Neural progenitor cell (in vitro differentiated cells): ENCODE measurements at regions not wholly inside any gene's neighbourhood (a gene's known extent, or its start where the extent isn't known, plus 50 kb on each side); places are given as distances from the start of the nearest gene placed in this dataset.

ENCODE experiments used
- EZH2 ChIP-seq: fragments of 200-600 bp; sonication (generic); IDR thresholded peaks from 2 replicates; pipeline ENCODE4 v1.6.1; 2017; ENCODE audit warnings: antibody characterized with exemption, mild to moderate bottlenecking, moderate library complexity
- TF ChIP-seq, protein P1 (sequence below): fragments of 200-600 bp; sonication (generic); IDR thresholded peaks from 2 replicates; pipeline ENCODE4 v1.5.1; 2017; ENCODE audit warnings: antibody characterized with exemption, mild to moderate bottlenecking

DNA sequence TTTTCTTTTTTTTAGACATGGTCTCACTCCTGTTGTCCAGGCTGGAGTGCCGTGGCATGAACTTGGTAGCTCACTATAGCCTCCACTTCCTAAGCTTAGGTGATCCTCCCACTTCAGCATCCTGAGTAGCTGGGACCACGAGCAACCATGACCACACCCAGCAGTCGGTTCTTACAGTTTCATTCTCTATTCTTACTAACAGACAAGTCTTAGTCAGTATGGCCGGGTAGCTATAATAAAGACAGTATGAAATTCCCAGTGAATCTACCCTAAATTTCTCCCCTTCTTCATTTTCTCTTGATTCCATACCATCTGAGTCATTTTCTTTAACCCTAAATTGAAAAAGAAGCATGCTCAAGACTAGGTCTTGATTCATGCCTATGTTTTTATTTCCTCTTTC lies 775.3 kb upstream of the NRXN1 start:
- TF ChIP-seq, protein P1, sequence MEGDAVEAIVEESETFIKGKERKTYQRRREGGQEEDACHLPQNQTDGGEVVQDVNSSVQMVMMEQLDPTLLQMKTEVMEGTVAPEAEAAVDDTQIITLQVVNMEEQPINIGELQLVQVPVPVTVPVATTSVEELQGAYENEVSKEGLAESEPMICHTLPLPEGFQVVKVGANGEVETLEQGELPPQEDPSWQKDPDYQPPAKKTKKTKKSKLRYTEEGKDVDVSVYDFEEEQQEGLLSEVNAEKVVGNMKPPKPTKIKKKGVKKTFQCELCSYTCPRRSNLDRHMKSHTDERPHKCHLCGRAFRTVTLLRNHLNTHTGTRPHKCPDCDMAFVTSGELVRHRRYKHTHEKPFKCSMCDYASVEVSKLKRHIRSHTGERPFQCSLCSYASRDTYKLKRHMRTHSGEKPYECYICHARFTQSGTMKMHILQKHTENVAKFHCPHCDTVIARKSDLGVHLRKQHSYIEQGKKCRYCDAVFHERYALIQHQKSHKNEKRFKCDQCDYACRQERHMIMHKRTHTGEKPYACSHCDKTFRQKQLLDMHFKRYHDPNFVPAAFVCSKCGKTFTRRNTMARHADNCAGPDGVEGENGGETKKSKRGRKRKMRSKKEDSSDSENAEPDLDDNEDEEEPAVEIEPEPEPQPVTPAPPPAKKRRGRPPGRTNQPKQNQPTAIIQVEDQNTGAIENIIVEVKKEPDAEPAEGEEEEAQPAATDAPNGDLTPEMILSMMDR: no peak
- no peak for TF ChIP-seq EZH2
